Trophoblast cell (in vitro differentiated cells and primary cell): ENCODE measurements at regions not wholly inside any gene's neighbourhood (a gene's known extent, or its start where the extent isn't known, plus 50 kb on each side); places are given as distances from the start of the nearest gene placed in this dataset.
A peak's percentile ranks its signal among the peaks of the same experiment; 100 is the strongest.

Source experiments
- DNase-seq, 2 donors: peaks; one replicate each; pipeline ENCODE4 v3.0.0-alpha.2; 2016
- H2AFZ ChIP-seq: 2 replicates; pipeline ENCODE4 v1.6.1; 2013; ENCODE audit warnings: low read length, moderate library complexity, mild to moderate bottlenecking; ENCODE audit not compliant: insufficient read depth, poor library complexity
- H2AK5ac ChIP-seq: 2 replicates; pipeline ENCODE4 v1.6.1; 2013; ENCODE audit warnings: mild to moderate bottlenecking, low read length
- H2BK120ac ChIP-seq: 2 replicates; pipeline ENCODE4 v1.6.1; 2013; ENCODE audit warnings: low read length, mild to moderate bottlenecking, moderate library complexity; ENCODE audit not compliant: insufficient read depth, poor library complexity
- H2BK12ac ChIP-seq: 2 replicates; pipeline ENCODE4 v1.6.1; 2013; ENCODE audit warnings: mild to moderate bottlenecking, low read length, moderate library complexity
- H2BK5ac ChIP-seq: 2 replicates; pipeline ENCODE4 v1.6.1; 2013; ENCODE audit warnings: low read length, low read depth, moderate library complexity, mild to moderate bottlenecking; ENCODE audit not compliant: poor library complexity
- H3K14ac ChIP-seq: 2 replicates; pipeline ENCODE4 v1.6.1; 2013; ENCODE audit warnings: mild to moderate bottlenecking, low read length
- H3K18ac ChIP-seq: 2 replicates; pipeline ENCODE4 v1.6.1; 2013; ENCODE audit warnings: mild to moderate bottlenecking, low read length
- H3K23ac ChIP-seq: 2 replicates; pipeline ENCODE4 v1.6.1; 2013; ENCODE audit warnings: low read length
- H3K27ac ChIP-seq: 2 replicates; pipeline ENCODE4 v1.5.1; 2013; ENCODE audit warnings: low read depth, mild to moderate bottlenecking, inconsistent platforms, low read length, moderate library complexity
- H3K27me3 ChIP-seq: 2 replicates; pipeline ENCODE4 v1.6.1; 2013; ENCODE audit warnings: inconsistent platforms, mild to moderate bottlenecking, low read length, moderate library complexity; ENCODE audit not compliant: insufficient read depth
- H3K36me3 ChIP-seq, 2 experiments: 1 replicate in 1 of 2; 2 replicates in 1 of 2; pipeline ENCODE4 v1.6.1; 2013; ENCODE audit warnings: low read length in 2 of 2, mild to moderate bottlenecking in 2 of 2, moderate library complexity in 1 of 2; ENCODE audit not compliant: insufficient read depth in 2 of 2, control insufficient read depth in 1 of 2
- H3K4ac ChIP-seq: 2 replicates; pipeline ENCODE4 v1.6.1; 2013; ENCODE audit warnings: low read depth, mild to moderate bottlenecking, low read length, moderate library complexity
- H3K4me1 ChIP-seq, 2 experiments: 1 replicate in 1 of 2; 2 replicates in 1 of 2; pipeline ENCODE4 v1.6.1; 2013; ENCODE audit warnings: low read length in 2 of 2, mild to moderate bottlenecking in 2 of 2, moderate library complexity in 1 of 2; ENCODE audit not compliant: insufficient read depth in 2 of 2, control insufficient read depth in 1 of 2
- H3K4me2 ChIP-seq: 2 replicates; pipeline ENCODE4 v1.6.1; 2013; ENCODE audit warnings: inconsistent platforms, mild to moderate bottlenecking, low read length, moderate library complexity
- H3K4me3 ChIP-seq: 2 replicates; pipeline ENCODE4 v1.5.1; 2013; ENCODE audit warnings: mild to moderate bottlenecking, low read depth, low read length, inconsistent platforms
- H3K79me1 ChIP-seq: one replicate; pipeline ENCODE4 v1.6.1; 2013; ENCODE audit warnings: low read length
- H3K79me2 ChIP-seq: 2 replicates; pipeline ENCODE4 v1.6.1; 2013; ENCODE audit warnings: low read length, mild to moderate bottlenecking; ENCODE audit not compliant: control insufficient read depth, insufficient read depth, poor library complexity
- H3K9ac ChIP-seq: 2 replicates; pipeline ENCODE4 v1.6.1; 2013; ENCODE audit warnings: mild to moderate bottlenecking, low read length
- H3K9me3 ChIP-seq: 2 replicates; pipeline ENCODE4 v1.6.1; 2013; ENCODE audit warnings: low read depth, mild to moderate bottlenecking, control low read depth, inconsistent platforms, low read length; ENCODE audit not compliant: insufficient read depth
- H4K12ac ChIP-seq: 2 replicates; pipeline ENCODE4 v1.6.1; 2013; ENCODE audit warnings: low read depth, mild to moderate bottlenecking, low read length, moderate library complexity
- H4K8ac ChIP-seq: 2 replicates; pipeline ENCODE4 v1.6.1; 2013; ENCODE audit warnings: low read depth, mild to moderate bottlenecking, low read length, moderate library complexity
- H4K91ac ChIP-seq: one replicate; pipeline ENCODE4 v1.6.1; 2013; ENCODE audit warnings: low read depth, mild to moderate bottlenecking, low read length, moderate library complexity
- WGBS: extraction: QIAGEN DNeasy Blood & Tissue Kit; methylation state at CpG from one replicate; pipeline ENCODE4 v1.1.7; 2013; ENCODE audit warnings: missing lambda C conversion rate; ENCODE audit not compliant: insufficient read length, insufficient coverage; ENCODE audit errors: extremely low coverage; 5-methylcytosine and 5-hydroxymethylcytosine counted together

DNA sequence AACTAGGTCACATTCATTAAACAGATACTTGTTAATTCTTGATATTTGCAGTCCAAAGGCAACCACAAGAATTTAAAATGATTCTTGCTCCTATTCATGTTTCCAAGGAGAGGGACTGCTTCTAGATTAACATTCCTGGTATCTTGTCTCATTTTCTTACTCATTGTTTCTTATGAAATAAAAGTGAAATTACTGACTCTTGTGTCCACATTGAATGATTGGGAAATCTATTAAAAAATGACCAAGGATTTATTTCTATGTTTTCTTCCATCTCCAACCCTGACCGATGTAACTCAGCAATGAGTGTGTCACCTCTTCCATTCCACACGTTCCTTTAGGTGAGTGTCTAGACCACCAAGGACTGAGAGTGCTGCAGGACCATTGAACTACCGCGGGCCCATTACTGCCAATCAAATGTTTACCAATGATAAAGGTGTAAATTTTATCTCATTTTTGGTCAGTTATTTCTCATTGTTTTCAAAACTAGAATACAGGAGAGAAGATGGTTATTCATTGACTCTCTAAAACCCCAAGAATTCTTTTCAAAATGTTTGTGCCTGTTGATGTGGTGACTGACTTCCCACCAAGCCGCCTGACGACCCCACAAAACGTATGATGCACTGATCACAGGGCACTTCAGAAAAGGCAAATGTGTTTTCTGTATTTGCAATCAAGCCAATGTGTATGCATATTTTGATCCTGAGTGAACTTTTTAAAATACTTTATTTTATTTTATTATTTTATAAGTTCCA is 414.6 kb upstream of the PTBP2 start:
- no peak overlapping the region for H4K12ac ChIP-seq
- no peaks in the 10 kb centered on the region for H3K79me1 ChIP-seq

DNA sequence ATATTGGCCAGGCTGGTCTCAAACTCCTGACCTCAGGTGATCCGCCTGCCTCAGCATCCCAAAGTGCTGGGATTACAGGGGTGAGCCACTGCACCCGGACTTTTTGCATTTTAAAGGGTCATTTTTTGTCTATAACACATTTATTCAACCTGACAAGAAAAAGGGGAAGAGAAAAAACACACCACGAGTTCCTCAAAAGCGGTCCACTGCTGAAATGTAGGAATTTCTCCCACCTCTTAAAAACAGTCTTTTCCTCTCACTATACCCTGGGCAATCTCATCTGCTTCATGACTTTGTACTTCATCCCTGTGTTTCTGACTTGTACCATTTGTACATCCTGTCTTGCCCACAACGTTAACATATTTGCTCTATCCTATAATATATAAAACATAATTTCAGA is 413.3 kb upstream of the PTBP2 start:
- H2AFZ ChIP-seq = no peak overlapping the region
- no peak overlapping the region for H3K9ac ChIP-seq
- no peak overlapping the region for H2BK120ac ChIP-seq
- H4K8ac ChIP-seq = no peak overlapping the region
- H3K23ac ChIP-seq = no peak overlapping the region
- H3K36me3 ChIP-seq = no peaks in the 10 kb centered on the region
- H3K79me2 ChIP-seq = no peaks in the 10 kb centered on the region
- H3K4ac ChIP-seq = no peak overlapping the region
- no peak overlapping the region for H4K91ac ChIP-seq
- H3K27ac ChIP-seq = no peak overlapping the region
- H2BK5ac ChIP-seq = no peak overlapping the region
- H3K79me1 ChIP-seq = no peaks in the 10 kb centered on the region
- H3K9me3 ChIP-seq = no peaks in the 10 kb centered on the region
- no peaks in the 10 kb centered on the region for H3K4me1 ChIP-seq
- no peak overlapping the region for H3K4me3 ChIP-seq
- no peaks in the 10 kb centered on the region for H3K27me3 ChIP-seq
- no peak overlapping the region for H3K18ac ChIP-seq
- H3K14ac ChIP-seq = no peak overlapping the region
- DNase-seq = no peak
- no peak overlapping the region for H2BK12ac ChIP-seq
- no peak overlapping the region for H4K12ac ChIP-seq
- H3K4me2 ChIP-seq = no peak overlapping the region
- no CpG with 5 or more reads among the region's 5 CpGs for WGBS
- no peak overlapping the region for H2AK5ac ChIP-seq

More for the DNA sequence above, 414.6 kb upstream of the PTBP2 start:
- Histone ChIP-seq H3K4me2 (no peak overlapping the region), H2BK5ac (no peak overlapping the region), H4K8ac (no peak overlapping the region), H3K27me3 (no peaks in the 10 kb centered on the region), H2BK12ac (no peak overlapping the region), H3K18ac (no peak overlapping the region), H3K36me3 (no peaks in the 10 kb centered on the region), H3K23ac (no peak overlapping the region), H3K4ac (no peak overlapping the region), H3K9me3 (no peaks in the 10 kb centered on the region), H2BK120ac (no peak overlapping the region), H3K14ac (no peak overlapping the region), H4K91ac (no peak overlapping the region), H3K27ac (no peak overlapping the region), H2AK5ac (no peak overlapping the region), H3K4me3 (no peak overlapping the region), H3K4me1 (no peaks in the 10 kb centered on the region), H3K79me2 (no peaks in the 10 kb centered on the region), H2AFZ (no peak overlapping the region), H3K9ac (no peak overlapping the region)
- WGBS = no CpG with 5 or more reads among the region's 7 CpGs
- DNase-seq = no peak

GRCh38 chr1:96309783-96310182 is 411.8 kb upstream of the PTBP2 start:
- Histone ChIP-seq H3K36me3 (no peaks in the 10 kb centered on the region), H2AFZ (no peak overlapping the region), H3K4me2 (no peak overlapping the region), H3K9me3 (no peaks in the 10 kb centered on the region), H2BK12ac (no peak overlapping the region), H2BK5ac (no peak overlapping the region), H4K8ac (no peak overlapping the region), H3K9ac (no peak overlapping the region), H4K91ac (no peak overlapping the region), H3K79me2 (no peaks in the 10 kb centered on the region), H3K23ac (no peak overlapping the region), H2BK120ac (no peak overlapping the region), H3K79me1 (no peaks in the 10 kb centered on the region), H3K18ac (no peak overlapping the region), H3K4me1 (no peaks in the 10 kb centered on the region), H3K27me3 (no peaks in the 10 kb centered on the region), H4K12ac (no peak overlapping the region), H2AK5ac (no peak overlapping the region), H3K4me3 (no peak overlapping the region), H3K14ac (no peak overlapping the region), H3K4ac (no peak overlapping the region), H3K27ac (no peak overlapping the region)
- peak; percentile 37 to 59 for DNase-seq
- WGBS = no CpG with 5 or more reads among the region's 1 CpG

DNA sequence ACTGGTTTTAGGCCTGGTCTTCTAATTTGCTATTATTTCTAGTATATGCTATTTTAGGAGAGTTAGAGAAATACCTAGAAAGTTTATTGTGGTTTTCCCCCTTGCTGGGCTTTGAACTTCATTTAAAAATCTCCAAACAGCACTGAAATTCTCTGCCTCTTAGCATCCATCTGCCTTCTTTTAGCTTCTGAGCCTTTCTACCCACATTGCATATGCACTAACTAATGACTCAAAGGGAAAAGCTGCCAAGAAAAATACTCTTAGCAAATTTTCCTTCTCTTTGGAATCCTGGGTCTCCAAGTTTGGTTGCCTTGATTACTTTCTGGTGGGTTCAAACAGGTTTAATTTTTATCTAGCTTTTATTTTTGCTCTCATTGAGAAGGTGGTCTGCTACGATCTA is 408.4 kb upstream of the PTBP2 start:
- H3K4me2 ChIP-seq = no peak overlapping the region
- H2AK5ac ChIP-seq = no peak overlapping the region
- H4K12ac ChIP-seq = no peak overlapping the region
- DNase-seq = no peak
- no peak overlapping the region for H2BK12ac ChIP-seq
- no peak overlapping the region for H2AFZ ChIP-seq
- H2BK5ac ChIP-seq = no peak overlapping the region
- no peak overlapping the region for H3K4ac ChIP-seq
- no peak overlapping the region for H4K8ac ChIP-seq
- no CpG with 5 or more reads among the region's 1 CpG for WGBS
- H3K14ac ChIP-seq = no peak overlapping the region
- H3K27me3 ChIP-seq = no peaks in the 10 kb centered on the region
- no peaks in the 10 kb centered on the region for H3K79me1 ChIP-seq
- no peaks in the 10 kb centered on the region for H3K9me3 ChIP-seq
- H4K91ac ChIP-seq = no peak overlapping the region
- H3K4me3 ChIP-seq = no peak overlapping the region
- no peaks in the 10 kb centered on the region for H3K79me2 ChIP-seq
- no peak overlapping the region for H2BK120ac ChIP-seq
- no peak overlapping the region for H3K27ac ChIP-seq
- H3K23ac ChIP-seq = no peak overlapping the region
- H3K4me1 ChIP-seq = no peaks in the 10 kb centered on the region
- H3K18ac ChIP-seq = no peak overlapping the region
- no peaks in the 10 kb centered on the region for H3K36me3 ChIP-seq
- H3K9ac ChIP-seq = no peak overlapping the region
